KMS-11 (cell line): ENCODE measurements at regions not wholly inside any gene's neighbourhood (a gene's known extent, or its start where the extent isn't known, plus 50 kb on each side); places are given as distances from the start of the nearest gene placed in this dataset.

Source experiments
- H2AFZ ChIP-seq: fragments of 200-600 bp; sonication (generic); 2 replicates; pipeline ENCODE4 v1.6.1; 2016; ENCODE audit warnings: antibody characterized with exemption, mixed run types, low read depth
- H3K27ac ChIP-seq: fragments of 200-600 bp; sonication (generic); 2 replicates; pipeline ENCODE4 v1.6.1; 2016; ENCODE audit warnings: mild to moderate bottlenecking, mixed run types
- H3K27me3 ChIP-seq: fragments of 200-600 bp; sonication (generic); 2 replicates; pipeline ENCODE4 v1.6.1; 2017; ENCODE audit warnings: mild to moderate bottlenecking, low read depth, mixed run types, moderate library complexity; ENCODE audit not compliant: insufficient read depth
- H3K36me3 ChIP-seq: fragments of 200-600 bp; sonication (generic); 2 replicates; pipeline ENCODE4 v1.6.1; 2017; ENCODE audit warnings: mild to moderate bottlenecking, mixed run types; ENCODE audit not compliant: insufficient read depth
- H3K4me1 ChIP-seq: fragments of 200-600 bp; sonication (generic); 2 replicates; pipeline ENCODE4 v1.6.1; 2016; ENCODE audit warnings: mild to moderate bottlenecking, low read depth, mixed run types; ENCODE audit not compliant: poor library complexity, severe bottlenecking
- H3K4me2 ChIP-seq: fragments of 200-600 bp; sonication (generic); 2 replicates; pipeline ENCODE4 v1.7.0; 2016; ENCODE audit warnings: mild to moderate bottlenecking, mixed run types
- H3K4me3 ChIP-seq: fragments of 200-600 bp; sonication (generic); IDR thresholded peaks from 2 replicates; pipeline ENCODE4 v1.6.1; 2017; ENCODE audit warnings: low read depth, low read length, mixed read lengths; ENCODE audit not compliant: insufficient read depth
- H3K79me2 ChIP-seq: fragments of 200-600 bp; sonication (generic); 2 replicates; pipeline ENCODE4 v1.6.1; 2016; ENCODE audit warnings: low read depth, mixed run types; ENCODE audit not compliant: insufficient read depth
- H3K9ac ChIP-seq: fragments of 200-600 bp; sonication (generic); 2 replicates; pipeline ENCODE4 v1.6.1; 2016; ENCODE audit warnings: mild to moderate bottlenecking, mixed run types
- H4K20me1 ChIP-seq: fragments of 200-600 bp; sonication (generic); 2 replicates; pipeline ENCODE4 v1.6.1; 2016; ENCODE audit warnings: mild to moderate bottlenecking, mixed run types; ENCODE audit not compliant: insufficient read depth
- CTCF ChIP-seq: fragments of 200-600 bp; sonication (generic); conservative IDR thresholded peaks from 2 replicates; pipeline ENCODE4 v1.6.1; 2017; ENCODE audit warnings: low read depth, mild to moderate bottlenecking, antibody characterized with exemption, low read length, moderate library complexity, mixed read lengths

- Histone ChIP-seq H3K36me3 (no peaks in the 10 kb centered on the region), H3K4me3 (no peak overlapping the region), H3K27me3 (no peaks in the 10 kb centered on the region), H3K9ac (no peak overlapping the region), H3K79me2 (no peaks in the 10 kb centered on the region), H4K20me1 (no peaks in the 10 kb centered on the region), H3K4me1 (no peaks in the 10 kb centered on the region), H3K27ac (no peak overlapping the region), H2AFZ (no peak overlapping the region), H3K4me2 (no peak overlapping the region)
- no peak for TF ChIP-seq CTCF
These were observed 73.5 kb upstream of the AKT3 start for GRCh38 chr1:243923292-243924171.

- no peaks in the 10 kb centered on the region for H3K27me3 ChIP-seq
- no peak overlapping the region for H3K4me3 ChIP-seq
- no peak overlapping the region for H2AFZ ChIP-seq
- no peaks in the 10 kb centered on the region for H3K79me2 ChIP-seq
- H4K20me1 ChIP-seq: no peaks in the 10 kb centered on the region
- TF ChIP-seq CTCF: no peak
- H3K36me3 ChIP-seq: no peaks in the 10 kb centered on the region
- no peak overlapping the region for H3K27ac ChIP-seq
- no peak overlapping the region for H3K4me2 ChIP-seq
- H3K9ac ChIP-seq: no peak overlapping the region
- no peaks in the 10 kb centered on the region for H3K4me1 ChIP-seq
These were observed 71.1 kb upstream of the AKT3 start for GRCh38 chr1:243921111-243921510.

DNA sequence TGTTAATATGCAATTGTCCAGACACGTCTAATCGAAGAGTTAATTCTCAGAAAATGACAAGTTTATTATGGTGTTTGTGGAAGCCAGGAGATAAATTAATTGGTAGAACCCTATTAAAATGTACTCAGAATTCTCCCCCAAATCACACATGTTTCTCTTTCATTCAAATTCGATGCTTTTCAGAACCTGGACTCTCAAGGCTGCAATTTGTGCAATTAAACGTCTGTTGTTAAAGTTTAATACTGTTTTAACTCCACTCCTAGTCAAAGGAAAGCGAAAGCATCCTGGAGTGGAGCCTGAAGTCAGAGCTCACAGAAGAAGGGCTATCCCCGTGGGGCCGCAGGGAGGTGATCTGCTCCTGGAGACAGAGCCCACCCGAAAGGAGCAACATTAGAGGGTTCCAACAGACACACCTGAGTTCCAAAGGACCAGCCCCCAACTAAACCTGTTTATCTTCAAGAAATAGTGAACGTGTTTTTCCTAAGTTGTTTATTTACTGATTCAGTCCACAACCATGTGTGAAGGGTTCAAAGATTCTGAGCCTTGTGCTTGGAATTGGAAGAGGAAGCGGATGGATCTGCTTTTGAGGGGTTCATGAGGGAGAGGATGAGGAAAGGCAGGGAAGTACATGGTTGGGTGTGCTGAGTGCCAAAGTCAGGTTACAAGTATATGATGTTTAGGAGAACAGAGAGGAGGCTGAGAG is 68.0 kb upstream of the AKT3 start:
- H3K4me3 ChIP-seq: no peak overlapping the region
- TF ChIP-seq CTCF: no peak
- H3K9ac ChIP-seq: no peak overlapping the region
- no peaks in the 10 kb centered on the region for H3K79me2 ChIP-seq
- no peaks in the 10 kb centered on the region for H3K4me1 ChIP-seq
- H4K20me1 ChIP-seq: no peaks in the 10 kb centered on the region
- H2AFZ ChIP-seq: no peak overlapping the region
- H3K36me3 ChIP-seq: no peaks in the 10 kb centered on the region
- no peak overlapping the region for H3K4me2 ChIP-seq
- H3K27me3 ChIP-seq: no peaks in the 10 kb centered on the region
- no peak overlapping the region for H3K27ac ChIP-seq

DNA sequence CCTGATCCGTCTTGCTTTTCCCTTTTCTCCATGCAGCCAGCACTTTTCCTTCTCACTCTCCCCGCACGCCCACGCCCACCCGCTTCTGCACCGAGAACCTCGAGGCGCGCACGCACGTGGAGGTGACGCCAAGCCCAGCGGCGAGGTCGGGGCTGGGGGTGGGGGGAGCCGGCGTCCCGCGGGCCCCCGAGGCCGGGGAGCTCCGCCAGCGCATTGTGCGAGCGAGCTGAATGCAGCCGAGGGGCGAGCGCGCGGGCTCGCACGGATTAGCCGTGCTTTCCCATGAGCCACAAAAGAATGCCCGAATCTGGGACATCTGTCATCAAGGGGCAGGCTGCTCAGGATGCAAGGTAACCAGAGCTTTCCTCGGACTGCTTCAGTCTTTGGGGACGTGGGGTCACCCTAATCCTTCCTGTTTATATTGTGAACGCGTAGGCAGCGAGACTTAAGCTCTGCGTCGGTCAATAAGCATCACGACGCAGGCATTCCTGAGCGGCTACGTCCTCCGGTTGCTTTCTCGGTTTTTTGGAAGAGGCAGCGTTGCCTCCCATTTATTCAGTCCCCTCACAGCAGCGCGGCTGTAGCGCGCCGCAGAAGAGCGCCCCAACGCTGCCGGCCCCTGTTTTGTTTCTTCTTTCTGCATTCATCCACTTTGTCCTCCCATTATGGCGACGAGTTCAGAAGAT is 67.3 kb upstream of the AKT3 start:
- no peak overlapping the region for H2AFZ ChIP-seq

More for the DNA sequence above, 67.3 kb upstream of the AKT3 start:
- no peak overlapping the region for H3K27ac ChIP-seq
- H3K36me3 ChIP-seq: no peaks in the 10 kb centered on the region
- no peak for TF ChIP-seq CTCF
- H3K4me2 ChIP-seq: no peak overlapping the region
- no peak overlapping the region for H3K9ac ChIP-seq
- no peaks in the 10 kb centered on the region for H3K4me1 ChIP-seq
- no peaks in the 10 kb centered on the region for H4K20me1 ChIP-seq
- no peaks in the 10 kb centered on the region for H3K27me3 ChIP-seq
- H3K4me3 ChIP-seq: no peak overlapping the region
- no peaks in the 10 kb centered on the region for H3K79me2 ChIP-seq
